ENCODE measurements at regions not wholly inside any gene's neighbourhood (a gene's known extent, or its start where the extent isn't known, plus 50 kb on each side); places are given as distances from the start of the nearest gene placed in this dataset.

DNA sequence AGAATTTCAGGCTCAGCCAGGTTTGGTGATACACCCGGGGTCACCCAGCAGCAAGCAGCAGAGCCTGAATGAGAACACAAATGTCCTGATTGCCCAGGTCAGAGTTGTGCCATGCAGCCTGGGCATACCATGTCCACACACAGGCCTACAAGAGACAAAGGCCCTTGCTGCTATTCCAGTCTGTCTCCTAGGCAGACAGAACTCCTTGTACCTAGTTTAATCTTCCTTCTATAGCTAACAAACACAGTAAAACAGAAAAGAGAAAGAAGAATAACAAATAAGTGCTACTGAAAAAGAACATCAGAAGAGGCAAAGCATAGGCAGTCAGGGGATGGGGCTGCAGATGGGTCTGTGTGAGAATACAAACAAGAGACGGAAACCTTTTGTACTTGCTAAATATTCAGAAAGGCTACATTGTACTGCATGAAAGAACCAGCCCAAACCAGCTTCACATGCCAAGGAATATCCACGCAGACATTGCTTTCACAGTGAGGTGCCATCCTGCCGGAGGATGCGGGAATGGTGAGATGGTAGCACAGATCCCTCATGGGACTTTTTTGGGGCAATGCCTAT lies 401.7 kb downstream of the OMA1 start:
- TF ChIP-seq, protein P1, sequence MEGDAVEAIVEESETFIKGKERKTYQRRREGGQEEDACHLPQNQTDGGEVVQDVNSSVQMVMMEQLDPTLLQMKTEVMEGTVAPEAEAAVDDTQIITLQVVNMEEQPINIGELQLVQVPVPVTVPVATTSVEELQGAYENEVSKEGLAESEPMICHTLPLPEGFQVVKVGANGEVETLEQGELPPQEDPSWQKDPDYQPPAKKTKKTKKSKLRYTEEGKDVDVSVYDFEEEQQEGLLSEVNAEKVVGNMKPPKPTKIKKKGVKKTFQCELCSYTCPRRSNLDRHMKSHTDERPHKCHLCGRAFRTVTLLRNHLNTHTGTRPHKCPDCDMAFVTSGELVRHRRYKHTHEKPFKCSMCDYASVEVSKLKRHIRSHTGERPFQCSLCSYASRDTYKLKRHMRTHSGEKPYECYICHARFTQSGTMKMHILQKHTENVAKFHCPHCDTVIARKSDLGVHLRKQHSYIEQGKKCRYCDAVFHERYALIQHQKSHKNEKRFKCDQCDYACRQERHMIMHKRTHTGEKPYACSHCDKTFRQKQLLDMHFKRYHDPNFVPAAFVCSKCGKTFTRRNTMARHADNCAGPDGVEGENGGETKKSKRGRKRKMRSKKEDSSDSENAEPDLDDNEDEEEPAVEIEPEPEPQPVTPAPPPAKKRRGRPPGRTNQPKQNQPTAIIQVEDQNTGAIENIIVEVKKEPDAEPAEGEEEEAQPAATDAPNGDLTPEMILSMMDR (IDR thresholded peaks at IDR 0.05; ENCODE audit: poor library complexity), result no peak
- TF ChIP-seq EZH2phosphoT487 (IDR thresholded peaks at IDR 0.05; ENCODE audit: low read depth, severe bottlenecking, unreplicated experiment), result no peak
